Dedifferentiated amniotic fluid mesenchymal stem cell (primary cell): ENCODE measurements at regions not wholly inside any gene's neighbourhood (a gene's known extent, or its start where the extent isn't known, plus 50 kb on each side); places are given as distances from the start of the nearest gene placed in this dataset.

Experiments
- DNase-seq: peaks from one replicate; pipeline ENCODE4 v3.0.0-alpha.2; 2016; ENCODE audit errors: extremely low spot score

DNA sequence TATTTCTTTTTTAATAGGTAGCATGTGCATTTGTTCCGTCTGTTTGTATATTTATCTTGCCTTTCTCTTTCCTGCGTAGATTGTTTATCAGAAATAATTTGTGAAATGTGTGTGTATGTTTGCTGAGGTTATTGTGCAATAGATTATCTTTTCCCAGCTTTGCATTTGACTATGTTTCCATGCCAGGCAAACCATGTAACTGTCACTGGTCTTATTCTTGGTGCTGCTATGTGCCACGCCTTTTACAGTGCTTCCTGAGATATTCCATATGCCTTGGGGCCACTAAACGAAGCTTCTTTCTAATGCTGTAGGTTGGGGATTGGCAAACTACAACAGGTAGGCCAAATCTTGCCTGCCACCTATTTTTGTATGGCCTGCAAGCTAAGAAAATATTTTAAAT is 598.8 kb downstream of the PLPP3 start:
- no peak for DNase-seq

DNA sequence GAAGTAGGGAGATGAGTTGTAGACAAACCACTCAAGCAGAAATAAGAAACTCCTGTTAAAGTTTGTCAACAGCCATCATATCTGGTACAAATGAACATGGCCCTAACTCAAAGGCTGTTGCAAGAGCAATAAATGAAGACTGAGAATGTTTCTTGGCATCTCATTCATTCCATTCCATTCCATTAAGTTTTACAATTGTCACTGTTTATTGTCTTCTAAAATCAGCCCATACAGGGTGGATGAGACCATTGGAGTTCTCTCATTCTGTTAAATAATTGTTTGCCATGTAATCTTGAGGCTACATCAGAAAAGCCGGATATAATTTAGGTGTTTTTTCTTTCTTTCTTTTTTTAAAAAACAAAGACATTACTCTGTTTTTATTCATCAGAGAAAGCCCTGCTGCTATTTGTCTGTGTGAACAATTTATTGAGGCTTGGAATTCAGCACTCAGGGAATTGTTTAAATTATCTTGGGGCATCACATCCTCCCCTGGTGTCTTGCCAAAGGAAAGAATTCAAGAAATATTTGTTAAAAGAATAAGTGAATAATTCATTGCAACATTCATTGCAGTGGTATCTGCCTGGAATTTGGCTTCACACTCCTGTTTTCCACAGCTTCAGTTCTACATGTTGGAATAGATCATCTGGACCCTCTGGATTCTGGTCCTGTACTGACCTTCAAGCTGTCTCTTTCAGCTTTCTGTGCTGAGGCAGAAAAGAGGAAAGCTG is 604.5 kb downstream of the PLPP3 start:
- peak; percentile 75 for DNase-seq

DNA sequence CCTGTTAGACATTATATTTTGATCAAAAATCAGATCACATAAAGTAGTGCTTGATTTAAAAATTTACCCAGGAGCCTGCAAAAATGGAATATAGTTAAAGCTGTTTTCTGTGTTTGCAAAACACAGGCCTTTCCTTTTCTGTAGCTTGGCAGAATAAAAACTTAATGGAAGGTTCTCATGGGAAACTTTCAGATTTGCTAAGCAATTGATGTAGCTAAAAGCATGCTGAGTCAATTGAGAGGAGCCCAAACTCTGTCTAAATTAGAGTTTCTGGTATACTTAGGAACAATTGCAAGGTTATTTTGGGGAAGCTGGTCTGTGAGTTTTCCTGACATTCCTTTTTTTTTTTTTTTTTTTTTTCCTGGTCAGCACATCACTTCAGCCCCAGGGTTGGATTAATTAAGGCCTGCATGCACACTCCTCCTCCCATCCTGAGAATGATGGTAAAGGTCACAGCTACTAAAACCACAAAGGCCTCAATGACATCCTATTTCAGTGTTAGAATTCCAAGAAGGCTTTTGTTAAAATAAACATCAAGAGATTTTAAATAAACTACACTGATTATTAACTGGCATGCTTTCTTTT is 608.7 kb downstream of the PLPP3 start:
- DNase-seq, result peak; percentile 39

DNA sequence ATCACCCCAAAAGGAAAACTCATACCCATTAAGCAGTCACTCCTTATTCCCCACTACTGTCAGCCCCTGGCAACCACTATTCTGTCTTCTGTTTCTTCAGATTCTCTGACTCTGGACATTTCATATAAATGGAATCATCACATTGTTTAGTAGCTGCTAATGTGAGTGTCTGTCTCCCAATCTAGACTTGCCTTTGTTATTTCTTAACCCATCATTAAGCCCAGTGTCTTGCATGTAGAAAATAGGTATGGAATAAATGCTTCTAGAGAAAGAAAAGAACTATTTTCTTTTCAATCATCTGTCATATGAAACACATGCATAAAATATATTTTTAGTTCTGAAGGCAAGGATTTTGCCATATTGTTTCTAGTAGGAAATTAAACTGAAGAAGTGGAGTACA is 610.0 kb downstream of the PLPP3 start:
- no peak for DNase-seq

DNA sequence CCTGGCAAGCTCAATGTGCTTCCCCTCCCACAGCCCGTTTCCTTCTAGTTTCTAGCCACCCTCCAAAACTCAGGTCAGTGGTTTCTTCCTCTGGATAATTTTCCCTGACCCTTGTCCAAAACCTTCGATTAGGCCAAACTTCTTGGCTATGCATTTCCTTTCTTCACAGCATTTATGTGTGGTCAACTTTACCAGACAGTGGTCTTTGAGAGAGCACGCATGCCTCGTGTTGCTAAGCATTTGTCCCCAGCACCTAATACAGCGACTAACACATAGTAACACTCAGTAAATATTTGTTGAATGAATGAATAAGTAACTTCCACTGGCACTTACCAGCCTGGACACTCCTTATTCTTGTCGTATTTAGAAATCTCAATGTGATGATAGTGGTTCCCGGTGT is 610.7 kb downstream of the PLPP3 start:
- no peak for DNase-seq

DNA sequence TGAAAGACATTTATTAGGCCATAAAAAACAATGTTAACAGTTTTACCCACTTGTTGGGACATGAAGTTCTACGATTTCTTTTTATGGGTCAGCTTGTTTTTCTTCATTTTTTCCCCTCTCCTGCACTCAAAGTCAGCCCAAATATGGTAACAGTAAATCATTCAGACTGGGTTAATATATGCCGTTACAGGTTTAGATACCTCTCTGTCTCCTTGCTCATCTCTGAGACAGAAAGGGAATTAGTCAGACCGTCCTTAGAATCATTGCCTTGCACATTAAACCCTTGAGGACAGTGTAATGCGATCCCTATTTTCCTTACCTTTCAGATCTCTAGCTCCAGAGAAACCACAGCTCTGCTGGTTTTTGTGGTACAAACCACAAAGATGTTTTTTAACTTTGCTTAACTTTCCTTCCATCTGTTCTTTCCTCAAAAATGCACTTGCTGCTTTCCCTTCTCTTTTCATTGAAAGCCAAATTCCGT is 613.3 kb downstream of the PLPP3 start:
- DNase-seq, result no peak

DNA sequence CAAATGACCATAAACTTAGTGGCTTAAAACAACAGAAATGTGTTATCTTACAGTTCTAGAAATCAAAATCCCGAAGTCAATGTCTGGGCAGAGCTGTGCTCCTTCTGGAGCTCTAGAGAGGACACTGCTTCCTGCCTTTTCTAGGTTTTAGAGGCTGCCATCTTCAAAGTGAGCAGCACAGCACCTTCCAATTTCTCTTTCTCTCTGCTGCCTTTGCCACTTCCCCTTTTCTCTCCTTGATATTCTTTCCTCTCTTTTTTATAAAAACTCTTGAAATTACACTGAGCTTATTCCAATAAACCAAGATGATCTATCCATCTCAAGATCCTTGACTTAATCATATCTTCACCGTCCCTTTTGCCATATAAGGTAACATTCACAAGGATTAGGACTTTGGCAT is 616.9 kb downstream of the PLPP3 start:
- no peak for DNase-seq

DNA sequence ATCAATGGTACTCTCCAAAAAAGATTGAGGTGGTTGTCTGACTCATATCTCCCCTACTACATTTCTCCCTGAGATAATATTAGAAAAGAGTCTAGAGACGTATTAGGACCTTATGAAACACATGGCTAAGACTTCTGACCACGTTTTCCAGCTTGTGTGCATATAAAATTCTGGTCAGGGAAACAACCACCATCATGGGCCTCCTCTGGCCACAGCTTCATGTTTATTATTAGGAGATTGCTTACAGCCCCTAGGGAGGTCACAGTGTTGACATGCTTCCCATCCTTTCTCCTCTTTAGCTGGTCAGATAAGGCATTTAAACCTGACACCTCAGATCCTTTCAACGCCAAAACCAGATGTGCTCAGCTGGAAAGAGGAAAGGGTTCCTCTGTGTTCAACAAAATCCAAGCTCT is 620.2 kb downstream of the PLPP3 start:
- no peak for DNase-seq

DNA sequence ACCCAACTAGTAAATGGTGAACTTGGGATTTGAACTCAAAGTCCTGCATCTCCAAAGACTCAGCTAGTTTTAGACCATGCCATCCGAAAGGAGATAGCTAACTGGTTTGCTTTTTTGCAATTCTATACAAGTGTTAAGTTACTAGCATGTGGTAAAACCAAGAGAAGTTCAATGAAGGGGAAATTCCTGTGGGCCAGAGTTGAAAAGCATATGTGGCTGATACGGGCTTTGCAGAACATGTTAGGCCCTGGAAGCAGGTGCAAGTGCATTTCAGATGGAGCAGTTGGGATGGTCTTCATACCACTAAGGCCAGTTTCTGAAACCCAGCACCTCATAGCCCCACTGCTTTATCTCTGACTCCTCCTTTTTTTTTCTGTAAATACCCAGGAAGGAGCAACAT is 620.9 kb downstream of the PLPP3 start:
- DNase-seq, result no peak

DNA sequence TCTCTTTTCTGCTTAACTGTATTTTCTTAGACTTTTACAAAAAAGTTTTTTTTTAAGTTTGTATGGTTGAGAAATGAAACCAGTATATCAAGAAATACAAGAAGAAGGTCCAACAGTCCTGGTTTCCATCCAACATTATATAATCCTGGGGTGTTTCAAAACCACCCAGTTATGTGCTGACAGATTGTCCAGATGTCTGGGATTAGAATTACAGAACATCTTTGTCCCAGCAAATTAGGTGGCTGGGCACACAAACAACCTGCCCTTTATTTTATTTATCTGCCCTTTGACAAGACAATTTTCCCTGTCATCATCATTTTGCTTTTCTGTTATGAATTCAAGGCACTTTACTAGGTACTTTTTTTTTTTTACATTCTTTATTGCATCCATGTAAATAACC is 622.1 kb downstream of the PLPP3 start:
- no peak for DNase-seq

DNA sequence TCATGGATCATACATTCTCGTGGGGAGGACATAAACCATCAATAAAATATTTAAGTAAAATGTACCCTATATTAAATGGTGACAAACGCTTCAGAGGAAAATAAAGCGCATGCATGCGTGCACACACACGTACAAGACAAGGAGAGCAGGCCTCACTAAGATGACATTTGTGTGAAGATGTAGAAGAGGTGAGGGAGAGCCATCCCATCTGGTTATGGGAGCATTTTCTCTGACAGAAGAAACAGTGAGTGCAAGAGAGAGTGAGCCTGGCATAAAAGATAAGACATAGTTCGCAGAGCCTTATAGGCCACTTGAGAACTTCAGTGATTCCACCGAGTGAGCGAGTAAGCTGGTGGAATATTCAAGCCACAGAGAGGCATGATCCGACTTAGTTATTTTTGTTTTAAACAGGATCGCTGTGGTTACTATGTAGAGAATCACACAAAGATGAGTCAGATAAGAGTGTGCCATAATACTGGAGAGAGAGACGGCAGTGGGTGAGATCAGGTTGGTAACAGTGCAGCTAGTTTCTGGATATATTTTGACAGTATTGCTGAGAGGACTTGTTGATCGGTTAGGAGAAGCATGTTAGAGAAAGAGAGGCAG is 624.2 kb downstream of the PLPP3 start:
- no peak for DNase-seq

DNA sequence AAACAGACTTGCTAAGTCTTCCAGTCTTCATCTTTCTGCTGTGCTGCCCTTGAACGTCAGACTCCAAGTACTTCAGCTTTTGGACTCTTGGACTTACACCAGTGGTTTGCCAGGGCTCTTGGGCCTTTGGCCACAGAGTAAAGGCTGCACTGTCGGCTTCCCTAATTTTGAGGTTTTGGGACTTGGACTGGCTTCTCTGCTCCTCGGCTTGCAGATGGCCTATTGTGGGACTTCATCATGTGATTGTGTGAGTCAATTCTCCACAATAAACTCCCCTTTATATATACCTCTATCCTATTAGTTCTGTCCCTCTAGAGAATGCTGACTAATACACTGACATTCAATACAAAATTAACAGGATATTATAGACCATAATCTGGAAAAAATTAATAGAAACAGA is 628.1 kb downstream of the PLPP3 start:
- DNase-seq, result no peak

DNA sequence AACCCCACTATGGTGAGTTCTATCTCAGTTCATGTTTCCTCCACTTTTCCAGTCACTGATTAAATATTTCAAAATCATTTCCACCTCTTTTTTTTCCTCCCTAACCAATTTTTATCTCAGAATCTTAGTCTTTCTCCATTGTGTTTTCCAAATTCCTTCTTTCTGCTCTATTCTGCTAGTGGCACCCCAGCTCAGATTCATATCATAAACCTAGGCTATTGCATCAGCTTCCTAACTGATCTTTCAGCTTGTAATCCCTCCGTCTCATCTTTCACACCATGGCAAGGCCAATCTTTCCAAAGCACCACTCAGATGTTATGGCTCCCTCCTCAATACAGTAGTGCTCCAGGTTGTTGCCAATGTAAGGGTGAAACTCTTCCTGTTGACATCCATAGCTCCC is 631.9 kb downstream of the PLPP3 start:
- DNase-seq, result no peak

DNA sequence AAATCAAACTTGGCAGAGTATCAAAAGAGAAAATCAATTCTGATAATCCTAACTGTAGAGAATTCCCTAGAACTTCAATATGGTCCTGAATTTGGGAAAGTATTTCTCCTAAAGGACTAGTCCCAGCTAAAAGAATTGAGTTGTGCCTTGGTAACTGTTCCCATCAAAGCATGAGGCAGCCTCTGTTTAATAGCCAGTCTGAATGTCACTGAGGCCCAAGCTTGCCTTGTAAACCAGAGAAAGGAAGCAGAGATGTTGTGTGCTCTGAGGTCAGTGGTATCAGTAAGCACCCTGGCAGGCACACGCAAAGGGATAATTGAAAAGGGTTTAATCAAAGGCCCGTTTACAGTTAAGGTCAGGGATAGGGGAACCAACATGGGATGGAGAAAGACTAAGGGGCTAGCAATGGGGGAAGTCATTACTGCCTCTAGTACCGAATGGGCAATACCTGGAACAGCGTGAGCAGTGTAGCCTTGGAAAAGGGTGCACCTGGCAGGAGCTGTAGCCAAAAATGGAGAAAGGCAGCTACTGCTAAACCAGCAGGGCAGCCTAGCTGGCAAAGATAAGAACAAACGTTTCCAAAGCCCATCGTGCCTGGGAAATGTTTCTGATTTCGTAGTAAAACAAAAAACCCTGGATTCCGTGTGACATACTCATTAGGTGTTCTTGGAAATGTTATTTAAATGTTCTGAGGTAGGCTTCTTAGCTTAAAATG is 635.5 kb downstream of the PLPP3 start:
- DNase-seq, result no peak

DNA sequence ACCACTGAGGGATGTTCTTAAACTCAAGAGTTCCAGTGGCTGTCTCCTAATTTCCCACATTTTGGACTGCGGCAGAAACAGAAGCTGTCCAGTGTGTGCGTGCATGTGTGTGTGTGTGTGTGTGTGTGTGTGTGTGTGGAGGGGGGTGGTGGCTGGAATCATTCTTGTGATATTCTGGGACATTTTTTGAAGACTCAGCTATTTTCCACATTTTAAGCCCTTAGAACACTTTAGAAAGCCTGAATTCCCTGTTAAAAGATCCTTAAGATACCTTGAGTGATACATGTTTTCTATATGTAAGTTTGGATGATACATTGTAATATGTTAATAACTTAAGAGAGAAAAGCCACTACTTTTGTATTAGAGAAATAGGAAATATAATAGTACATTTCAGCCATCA is 636.4 kb downstream of the PLPP3 start:
- no peak for DNase-seq

DNA sequence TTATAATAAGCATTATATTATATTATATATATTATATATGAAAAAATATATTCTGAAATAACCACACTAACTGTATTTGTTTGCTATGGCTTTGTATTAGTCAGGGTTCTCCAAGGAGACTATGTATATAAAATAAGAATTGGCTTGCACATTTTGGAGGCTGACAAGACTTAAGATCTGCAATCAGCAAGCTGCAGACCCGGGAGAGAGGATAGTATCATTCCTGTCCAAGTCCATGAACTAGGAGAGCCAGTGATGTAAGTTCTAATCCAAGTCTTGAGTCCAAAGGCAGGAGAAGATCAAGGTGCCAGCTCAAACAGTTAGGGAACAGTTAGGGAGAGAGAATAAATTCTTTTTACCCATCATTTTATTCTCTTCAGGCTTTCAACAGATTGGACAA is 639.5 kb downstream of the PLPP3 start:
- DNase-seq, result no peak

DNA sequence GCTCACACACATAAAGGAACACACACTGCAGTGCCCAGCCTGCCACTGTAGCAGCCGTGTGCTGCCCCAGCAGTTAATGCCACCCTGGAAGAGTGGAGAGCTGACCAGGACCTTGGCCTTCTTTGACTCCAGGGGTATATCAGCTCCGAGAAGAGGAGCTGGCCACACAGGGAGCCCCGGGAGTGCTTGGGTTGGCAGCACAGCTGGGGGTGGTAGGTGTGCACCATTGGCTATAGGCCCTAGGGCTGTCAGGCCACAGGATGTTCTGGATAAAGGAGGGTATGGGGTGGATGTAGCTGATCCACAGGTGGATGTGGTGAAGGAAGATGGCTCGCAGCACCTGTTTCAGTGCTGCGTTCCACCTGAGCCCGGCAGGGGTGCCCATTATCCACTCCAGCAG is 640.5 kb downstream of the PLPP3 start:
- DNase-seq, result no peak

DNA sequence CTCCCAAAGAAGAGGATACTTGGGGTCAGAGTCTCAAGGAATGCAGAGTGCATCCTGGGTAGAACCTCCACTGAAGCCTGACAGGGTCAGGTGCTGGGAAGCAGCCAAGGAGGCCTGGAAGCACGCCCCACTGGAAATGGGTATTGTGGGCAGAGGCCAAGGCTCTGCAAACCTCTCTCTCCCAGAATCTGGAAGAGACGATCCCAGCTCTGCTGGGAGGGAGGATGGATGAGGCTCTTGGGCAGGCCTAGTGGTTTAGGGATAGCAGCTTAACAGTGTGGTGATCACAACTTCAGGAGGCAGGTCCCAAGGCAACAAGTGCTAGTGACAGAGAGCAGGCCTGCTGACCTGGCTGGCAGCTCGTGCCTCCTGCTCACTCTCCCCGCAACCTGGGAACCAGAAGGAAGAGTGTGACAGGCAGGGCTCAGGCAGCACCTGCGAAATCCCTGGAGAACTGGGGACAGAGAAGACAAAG is 641.0 kb downstream of the PLPP3 start:
- no peak for DNase-seq

DNA sequence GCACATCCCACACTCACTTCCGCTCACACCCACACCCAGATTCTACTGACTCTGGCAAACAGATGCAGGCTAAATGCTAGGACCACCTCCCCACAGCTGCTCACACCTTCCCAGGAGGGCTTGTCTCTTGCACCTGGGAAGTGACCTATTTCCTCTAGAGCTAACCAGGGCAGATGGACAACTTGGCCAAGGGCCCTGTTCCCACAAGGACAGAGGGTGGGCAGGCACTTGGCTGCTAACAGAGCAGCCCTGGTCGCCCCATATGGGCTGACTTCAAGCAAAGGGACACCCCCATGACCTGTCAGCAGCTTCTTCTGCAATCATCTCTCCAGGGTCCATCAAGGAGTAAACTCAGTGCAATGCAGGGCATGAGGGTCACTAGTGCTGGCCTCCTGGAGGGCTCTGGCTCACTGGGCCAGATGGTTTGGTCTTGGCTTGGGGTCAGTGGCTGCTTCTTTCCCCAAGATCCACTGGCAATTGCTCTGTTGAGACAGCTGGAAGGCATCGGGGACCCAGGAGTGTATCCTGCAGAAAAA is 641.5 kb downstream of the PLPP3 start:
- no peak for DNase-seq

DNA sequence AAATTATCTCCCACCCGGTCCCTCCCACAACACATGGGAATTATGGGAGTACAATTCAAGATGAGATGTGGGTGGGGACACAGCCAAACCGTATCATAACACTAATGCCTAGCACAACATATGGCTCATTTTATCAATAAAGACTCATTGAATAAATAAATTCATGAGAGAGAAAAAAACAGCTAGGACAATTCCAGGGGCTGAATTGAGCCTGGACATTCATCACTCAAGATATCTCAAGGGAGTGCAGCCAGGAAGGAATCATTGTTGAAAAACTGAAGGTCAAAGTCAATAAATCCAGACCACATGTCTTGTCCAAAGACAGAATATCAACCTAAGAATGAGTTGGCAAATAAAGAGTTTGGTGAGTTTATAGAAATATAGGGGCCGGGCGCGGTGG is 644.1 kb downstream of the PLPP3 start:
- DNase-seq, result no peak

DNA sequence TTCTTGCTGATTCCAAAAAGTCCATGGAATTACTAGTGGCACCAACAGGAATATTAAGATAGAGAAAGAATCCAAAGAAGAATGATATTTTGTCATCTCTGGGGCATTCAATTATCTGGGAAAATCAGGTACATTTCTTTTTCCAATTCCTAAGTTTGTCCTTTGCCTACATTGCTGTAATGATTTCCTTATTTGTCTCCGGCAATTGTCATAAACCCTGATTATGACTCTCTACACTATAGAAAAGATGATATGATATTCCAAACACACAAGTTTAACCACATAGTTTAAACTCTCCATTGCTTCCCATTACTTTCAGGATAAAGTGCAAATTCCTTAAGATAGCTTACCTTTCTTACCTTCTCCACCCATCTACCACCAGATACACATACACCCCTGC is 647.0 kb downstream of the PLPP3 start:
- no peak for DNase-seq
